GM12892 (cell line): ENCODE measurements at regions not wholly inside any gene's neighbourhood (a gene's known extent, or its start where the extent isn't known, plus 50 kb on each side); places are given as distances from the start of the nearest gene placed in this dataset.

Experiments used
- DNase-seq: peaks from one replicate; pipeline ENCODE4 v3.0.0; 2011; ENCODE audit not compliant: insufficient read length
- FAIRE-seq: peaks from 2 replicates; lab custom pipeline; 2011; peaks lifted over from hg19 to GRCh38; lab: Jason Lieb, UNC
- POLR2A ChIP-seq: IDR thresholded peaks from 2 replicates; pipeline ENCODE4 v1.6.1; 2011; ENCODE audit warnings: low read depth, low read length, control low read depth
- POLR2AphosphoS5 ChIP-seq: IDR thresholded peaks from 2 replicates; pipeline ENCODE4 v1.6.1; 2011; ENCODE audit warnings: low read depth, low read length, control low read depth
- TAF1 ChIP-seq: IDR thresholded peaks from 2 replicates; pipeline ENCODE4 v1.6.1; 2011; ENCODE audit warnings: low read depth, mild to moderate bottlenecking, control low read depth, low read length, borderline replicate concordance

- no peak for DNase-seq
- TF ChIP-seq POLR2A (no peak), TAF1 (no peak), POLR2AphosphoS5 (no peak)
- FAIRE-seq: no peak
Measured at GRCh38 chr7:131607291-131608115, 51.1 kb upstream of the PODXL start.

DNA sequence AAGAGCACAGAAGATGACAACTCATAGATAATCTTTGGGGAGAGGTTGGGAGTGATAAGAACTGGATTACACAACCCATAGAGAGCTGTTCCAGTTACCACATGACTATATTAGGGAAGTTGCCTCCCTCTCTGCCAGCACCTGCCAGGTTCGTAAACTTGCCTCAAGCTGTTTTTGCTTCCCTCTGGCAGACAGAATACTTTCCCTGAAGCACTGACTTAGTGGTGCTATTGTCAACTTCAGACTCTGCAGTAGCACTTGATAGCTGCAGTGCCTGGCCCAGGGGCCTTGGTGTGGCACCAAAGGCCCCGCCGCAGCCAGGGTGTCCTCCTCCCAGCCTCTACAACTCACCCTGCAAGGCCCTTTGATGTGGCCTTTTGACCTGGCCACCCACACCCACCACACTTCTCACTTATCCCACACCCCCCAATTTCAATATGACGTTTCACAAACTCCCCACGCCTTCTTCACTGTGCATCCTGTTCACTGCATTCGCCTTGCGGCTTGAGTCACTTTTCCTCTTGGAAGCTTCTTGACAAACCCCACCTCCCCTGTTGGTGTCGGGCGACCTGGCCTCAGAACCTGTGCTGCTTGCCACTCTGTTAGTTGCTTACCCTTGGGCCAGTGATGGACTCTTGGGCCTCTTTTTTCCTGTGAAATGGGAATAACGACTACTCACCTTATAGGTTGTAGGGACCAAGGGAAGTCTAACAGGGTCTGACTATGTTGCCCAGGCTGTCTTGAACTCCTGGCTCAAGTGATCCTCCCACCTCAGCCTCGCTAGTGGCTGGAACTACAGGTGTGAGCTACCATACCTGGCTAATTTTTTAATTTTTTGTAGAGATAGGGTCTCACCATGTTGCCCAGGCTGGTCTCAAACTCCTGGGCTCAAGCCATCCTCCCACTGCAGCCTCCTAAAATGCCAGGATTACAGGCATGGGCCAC lies 50.2 kb upstream of the PODXL start:
- FAIRE-seq: no peak

More for the DNA sequence above, 50.2 kb upstream of the PODXL start:
- no peak for DNase-seq
- TF ChIP-seq TAF1 (no peak), POLR2AphosphoS5 (no peak), POLR2A (no peak)
